IMR-90 (cell line): ENCODE measurements at regions not wholly inside any gene's neighbourhood (a gene's known extent, or its start where the extent isn't known, plus 50 kb on each side); places are given as distances from the start of the nearest gene placed in this dataset.

Source experiments
- ATAC-seq: fragments of 200-7000 bp; cut with Tn5 transposase; 2 replicates; pipeline ENCODE4 v1.9.1; 2020; ENCODE audit warnings: low read depth, mild to moderate bottlenecking, moderate library complexity
- BruUV-seq: library from RNA; stranded (reverse); fragments of 400-500 nt; replicated peaks from 2 replicates; lab custom pipeline; 2021; lab: Mats Ljungman, UMichigan
- CTCF ChIA-PET: fragments of 300-600 bp; formaldehyde crosslinking; extraction: SDS; loops from one replicate; lab custom pipeline; 2021; ENCODE audit warnings: antibody characterized with exemption; lab: Yijun Ruan, JAX
- POLR2A ChIA-PET: fragments of 300-600 bp; sonication (Branson Sonifier 250); formaldehyde crosslinking; loops from one replicate; lab custom pipeline; 2022; ENCODE audit warnings: antibody characterized with exemption; ENCODE audit not compliant: unreplicated experiment; lab: Charles Lee
- DNase-seq: peaks from one replicate; pipeline ENCODE4 v3.0.0; 2013
- H2AFZ ChIP-seq: replicated peaks from 2 replicates; pipeline ENCODE3; 2013; ENCODE audit warnings: low read length, mild to moderate bottlenecking; ENCODE audit not compliant: poor library complexity
- H2AK5ac ChIP-seq: 2 replicates; pipeline ENCODE4 v1.6.1; 2013; ENCODE audit warnings: low read depth, low read length, inconsistent platforms
- H2AK9ac ChIP-seq: replicated peaks from 2 replicates; pipeline ENCODE3; 2013; ENCODE audit warnings: mild to moderate bottlenecking, low read depth, low read length, moderate library complexity; ENCODE audit not compliant: poor library complexity
- H2BK120ac ChIP-seq: 2 replicates; pipeline ENCODE4 v1.6.1; 2013; ENCODE audit warnings: low read depth, low read length, inconsistent platforms
- H2BK15ac ChIP-seq: 3 replicates; pipeline ENCODE4 v1.6.1; 2013; ENCODE audit warnings: low read depth, low read length, inconsistent platforms
- H2BK20ac ChIP-seq: 2 replicates; pipeline ENCODE4 v1.6.1; 2013; ENCODE audit warnings: low read depth, mild to moderate bottlenecking, inconsistent platforms, low read length, moderate library complexity
- H2BK5ac ChIP-seq: 2 replicates; pipeline ENCODE4 v1.6.1; 2013; ENCODE audit warnings: mild to moderate bottlenecking, low read depth, low read length, inconsistent platforms; ENCODE audit not compliant: poor library complexity, severe bottlenecking
- H3K14ac ChIP-seq: replicated peaks from 2 replicates; pipeline ENCODE4 v1.6.1; 2013; ENCODE audit warnings: low read depth, low read length, inconsistent platforms
- H3K18ac ChIP-seq: 2 replicates; pipeline ENCODE4 v1.6.1; 2013; ENCODE audit warnings: low read depth, low read length, control low read depth
- H3K23ac ChIP-seq: 2 replicates; pipeline ENCODE4 v1.6.1; 2013; ENCODE audit warnings: low read depth, low read length, inconsistent platforms
- H3K27ac ChIP-seq: 2 replicates; pipeline ENCODE4 v1.5.1; 2013; ENCODE audit warnings: mild to moderate bottlenecking, control low read depth, low read length; ENCODE audit not compliant: insufficient read depth
- H3K27me3 ChIP-seq: 2 replicates; pipeline ENCODE4 v1.6.1; 2013; ENCODE audit warnings: low read length; ENCODE audit not compliant: control insufficient read depth, insufficient read depth
- H3K36me3 ChIP-seq: 2 replicates; pipeline ENCODE4 v1.6.1; 2013; ENCODE audit warnings: low read length, mixed read lengths; ENCODE audit not compliant: control insufficient read depth, insufficient read depth
- H3K4ac ChIP-seq: 2 replicates; pipeline ENCODE4 v1.6.1; 2013; ENCODE audit warnings: low read depth, low read length, inconsistent platforms
- H3K4me1 ChIP-seq: 2 replicates; pipeline ENCODE4 v1.6.1; 2013; ENCODE audit warnings: low read length, mixed read lengths; ENCODE audit not compliant: control insufficient read depth, insufficient read depth
- H3K4me2 ChIP-seq: 2 replicates; pipeline ENCODE4 v1.6.1; 2013; ENCODE audit warnings: low read depth, mild to moderate bottlenecking, control low read depth, low read length, moderate library complexity
- H3K4me3 ChIP-seq: 2 replicates; pipeline ENCODE4 v1.5.1; 2013; ENCODE audit warnings: low read depth, mild to moderate bottlenecking, control low read depth, low read length, moderate library complexity; ENCODE audit not compliant: insufficient read depth
- H3K56ac ChIP-seq: 2 replicates; pipeline ENCODE4 v1.6.1; 2013; ENCODE audit warnings: low read length, inconsistent platforms; ENCODE audit not compliant: insufficient read depth; ENCODE audit errors: extremely low read depth
- H3K79me1 ChIP-seq, 2 experiments: 2 replicates each; pipeline ENCODE4 v1.6.1; 2013; ENCODE audit warnings: low read length in 2 of 2, inconsistent platforms in 1 of 2, low read depth in 1 of 2
- H3K9ac ChIP-seq: 2 replicates; pipeline ENCODE4 v1.6.1; 2013; ENCODE audit warnings: low read depth, low read length, control low read depth
- H3K9me1 ChIP-seq: 2 replicates; pipeline ENCODE4 v1.6.1; 2013; ENCODE audit warnings: low read length, inconsistent platforms; ENCODE audit not compliant: insufficient read depth
- H3K9me3 ChIP-seq: 2 replicates; pipeline ENCODE4 v1.6.1; 2013; ENCODE audit warnings: low read length; ENCODE audit not compliant: control insufficient read depth, insufficient read depth
- H4K20me1 ChIP-seq: 2 replicates; pipeline ENCODE4 v1.6.1; 2013; ENCODE audit warnings: low read length, inconsistent platforms; ENCODE audit not compliant: insufficient read depth
- H4K5ac ChIP-seq: 2 replicates; pipeline ENCODE4 v1.6.1; 2013; ENCODE audit warnings: mild to moderate bottlenecking, low read depth, low read length, control low read depth
- H4K8ac ChIP-seq, 2 experiments: 2 replicates each; pipeline ENCODE4 v1.6.1; 2013; ENCODE audit warnings: low read depth in 2 of 2, low read length in 2 of 2, control low read depth in 1 of 2, inconsistent platforms in 1 of 2
- H4K91ac ChIP-seq: 2 replicates; pipeline ENCODE4 v1.6.1; 2013; ENCODE audit warnings: low read depth, low read length, inconsistent platforms; ENCODE audit not compliant: insufficient read depth
- BHLHE40 ChIP-seq: fragments of 150-350 bp; IDR thresholded peaks from 2 replicates; pipeline ENCODE4 v1.6.1; 2016; ENCODE audit warnings: mild to moderate bottlenecking, low read depth, low read length
- WGBS, 2 experiments: methylation state at CpG; one replicate each; pipeline versions ENCODE4 v1.1.5 to v1.1.7; 2013; ENCODE audit warnings: missing lambda C conversion rate in 2 of 2; ENCODE audit not compliant: insufficient read length in 1 of 2; ENCODE audit errors: extremely low coverage in 2 of 2; 5-methylcytosine and 5-hydroxymethylcytosine counted together
- dilution Hi-C: fragments of 300-500 bp; cut with HindIII; formaldehyde crosslinking; loops from one replicate; pipeline ENCODE4 v1.14.3; 2018; ENCODE audit warnings: low sequenced_read_pairs; ENCODE audit not compliant: unreplicated experiment
- in situ Hi-C: fragments of 300-500 bp; cut with MboI; formaldehyde crosslinking; loops from 3 replicates; pipeline ENCODE4 v1.14.3; 2019; ENCODE audit warnings: low sequenced_read_pairs, inconsistent platforms, mixed read lengths
- intact Hi-C: fragments of 100-400 bp; cut with micrococcal nuclease; formaldehyde crosslinking; loops from 2 replicates; pipeline ENCODE4 v1.10.0; 2022

- no TSS peak for BruUV-seq
- H3K27me3 ChIP-seq, result no peaks in the 10 kb centered on the region
- H3K56ac ChIP-seq, result no peak overlapping the region
- no peak for TF ChIP-seq BHLHE40
- in situ Hi-C loops (no loop called here), dilution Hi-C loops (no loop called here), intact Hi-C loops (no loop called here)
- no peak overlapping the region for H3K14ac ChIP-seq
- H3K79me1 ChIP-seq, result no peaks in the 10 kb centered on the region
- no peak overlapping the region for H3K18ac ChIP-seq
- no peaks in the 10 kb centered on the region for H3K9me1 ChIP-seq
- ChIA-PET POLR2A (no interaction called here), CTCF (no interaction called here)
- peaks cover 2% of the 10 kb centered on the region; the same call in 1 of the 2 replicates for H3K4me1 ChIP-seq
- H2BK15ac ChIP-seq, result no peak overlapping the region
- no peak overlapping the region for H2BK120ac ChIP-seq
- H2BK20ac ChIP-seq, result no peak overlapping the region
- no peak overlapping the region for H2AFZ ChIP-seq
- no peaks in the 10 kb centered on the region for H3K36me3 ChIP-seq
- H3K4me2 ChIP-seq, result no peak overlapping the region
- no peak for ATAC-seq
- no peak overlapping the region for H3K23ac ChIP-seq
- no peak overlapping the region for H3K4ac ChIP-seq
- H4K91ac ChIP-seq, result no peak overlapping the region
- no peaks in the 10 kb centered on the region for H4K20me1 ChIP-seq
- H3K9me3 ChIP-seq, result no peaks in the 10 kb centered on the region
- H4K8ac ChIP-seq, result no peak overlapping the region
- no peak overlapping the region for H4K5ac ChIP-seq
- H3K4me3 ChIP-seq, result no peak overlapping the region
- H3K9ac ChIP-seq, result no peak overlapping the region
- H2AK5ac ChIP-seq, result no peak overlapping the region
- WGBS, 2 experiments, result no CpG with 5 or more reads among the region's 3 CpGs
- H3K27ac ChIP-seq, result no peak overlapping the region
- H2BK5ac ChIP-seq, result no peak overlapping the region
- H2AK9ac ChIP-seq, result no peak overlapping the region
- no peak for DNase-seq
Measured at GRCh38 chr1:222018041-222018440, 276.2 kb upstream of the DUSP10 start.
